MM.1S (cell line): ENCODE measurements at regions not wholly inside any gene's neighbourhood (a gene's known extent, or its start where the extent isn't known, plus 50 kb on each side); places are given as distances from the start of the nearest gene placed in this dataset.

ENCODE experiments used
- CTCF ChIP-seq: fragments of 300-600 bp; sonication (generic); IDR thresholded peaks from 2 replicates; pipeline ENCODE4 v1.5.1; 2016; ENCODE audit warnings: antibody characterized with exemption, low read length, mixed read lengths
- EZH2 ChIP-seq: fragments of 300-600 bp; sonication (generic); optimal IDR thresholded peaks from 2 replicates; pipeline ENCODE3; 2017; ENCODE audit warnings: low read depth, mild to moderate bottlenecking, antibody characterized with exemption, low read length, mixed read lengths

- TF ChIP-seq CTCF, result no peak
- TF ChIP-seq EZH2, result no peak
Measured at GRCh38 chr15:34520566-34520965, 62.9 kb downstream of the GOLGA8B start.
